Testis (tissue), 2 donors: ENCODE measurements at regions not wholly inside any gene's neighbourhood (a gene's known extent, or its start where the extent isn't known, plus 50 kb on each side); places are given as distances from the start of the nearest gene placed in this dataset.

Source experiments
- POLR2A ChIP-seq: fragments of 450-650 bp; IDR thresholded peaks from one replicate; pipeline ENCODE4 v1.6.1; 2017; ENCODE audit warnings: antibody characterized with exemption, mild to moderate bottlenecking, moderate library complexity
- TF ChIP-seq, protein P1 (sequence below), 3 experiments: fragments of 450-650 bp in 2 of 3; fragments of 200-600 bp in 1 of 3; sonication (generic) in 1 of 3; IDR thresholded peaks; one replicate each; pipeline ENCODE4 v1.5.1; 2016 to 2019; ENCODE audit warnings: antibody characterized with exemption in 3 of 3, mild to moderate bottlenecking in 2 of 3, moderate library complexity in 1 of 3

DNA sequence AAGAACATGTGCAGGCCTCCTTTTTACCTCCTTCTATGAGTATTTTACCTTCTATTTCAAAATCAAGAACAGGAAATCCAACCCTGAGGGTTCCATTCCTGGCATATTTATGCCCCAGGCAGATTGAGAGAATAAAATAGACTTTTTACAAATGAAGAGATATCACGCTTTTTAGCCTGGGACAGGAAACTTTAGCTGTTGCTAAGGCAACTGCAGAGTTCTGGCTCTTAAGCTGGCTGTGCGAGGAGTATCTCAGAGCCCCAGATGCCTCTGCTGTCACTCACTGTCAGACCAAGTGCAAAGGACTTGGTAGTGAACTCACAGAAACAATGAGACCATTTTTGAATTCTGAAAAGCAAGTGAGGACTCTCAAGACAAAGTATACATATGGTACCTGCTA is 69.5 kb upstream of the HSPB3 start:
- TF ChIP-seq, protein P1, sequence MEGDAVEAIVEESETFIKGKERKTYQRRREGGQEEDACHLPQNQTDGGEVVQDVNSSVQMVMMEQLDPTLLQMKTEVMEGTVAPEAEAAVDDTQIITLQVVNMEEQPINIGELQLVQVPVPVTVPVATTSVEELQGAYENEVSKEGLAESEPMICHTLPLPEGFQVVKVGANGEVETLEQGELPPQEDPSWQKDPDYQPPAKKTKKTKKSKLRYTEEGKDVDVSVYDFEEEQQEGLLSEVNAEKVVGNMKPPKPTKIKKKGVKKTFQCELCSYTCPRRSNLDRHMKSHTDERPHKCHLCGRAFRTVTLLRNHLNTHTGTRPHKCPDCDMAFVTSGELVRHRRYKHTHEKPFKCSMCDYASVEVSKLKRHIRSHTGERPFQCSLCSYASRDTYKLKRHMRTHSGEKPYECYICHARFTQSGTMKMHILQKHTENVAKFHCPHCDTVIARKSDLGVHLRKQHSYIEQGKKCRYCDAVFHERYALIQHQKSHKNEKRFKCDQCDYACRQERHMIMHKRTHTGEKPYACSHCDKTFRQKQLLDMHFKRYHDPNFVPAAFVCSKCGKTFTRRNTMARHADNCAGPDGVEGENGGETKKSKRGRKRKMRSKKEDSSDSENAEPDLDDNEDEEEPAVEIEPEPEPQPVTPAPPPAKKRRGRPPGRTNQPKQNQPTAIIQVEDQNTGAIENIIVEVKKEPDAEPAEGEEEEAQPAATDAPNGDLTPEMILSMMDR (IDR thresholded peaks at IDR 0.05): no peak
- no peak for TF ChIP-seq POLR2A
